ENCODE measurements at regions not wholly inside any gene's neighbourhood (a gene's known extent, or its start where the extent isn't known, plus 50 kb on each side); places are given as distances from the start of the nearest gene placed in this dataset.

DNA sequence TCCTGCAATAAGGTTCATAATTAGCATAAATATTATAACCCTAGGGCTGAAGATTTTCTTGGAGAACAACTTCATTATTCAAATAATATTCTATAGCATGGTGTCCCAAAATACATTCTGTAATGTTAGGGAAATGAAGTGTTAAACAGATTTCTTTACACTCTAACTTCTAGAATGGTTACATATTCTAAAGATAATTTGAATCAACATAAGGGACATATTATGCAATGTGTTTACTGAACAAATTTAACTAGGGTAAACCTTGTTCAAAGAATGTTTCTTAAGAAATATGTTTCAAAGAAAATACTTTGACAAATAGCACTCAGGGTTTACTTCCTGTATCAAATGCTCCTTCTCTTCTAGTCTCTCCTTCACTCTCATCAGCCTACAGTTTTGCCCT, 281.6 kb downstream of the SLC6A15 start:
- H3K4me2 ChIP-seq, result no peak overlapping the region
- no peak overlapping the region for H3K27ac ChIP-seq
- H3K4me1 Mint-ChIP-seq, result peaks cover 3% of the 10 kb centered on the region
- H3K79me2 ChIP-seq (ENCODE audit: low read depth), result no peaks in the 10 kb centered on the region
- H3K9ac ChIP-seq, result no peak overlapping the region
- H3K36me3 ChIP-seq, result no peaks in the 10 kb centered on the region
- no peaks in the 10 kb centered on the region for H3K4me1 ChIP-seq
- H3K27me3 ChIP-seq, result no peaks in the 10 kb centered on the region
- H3K36me3 Mint-ChIP-seq, result no peaks in the 10 kb centered on the region
- H3K9me3 Mint-ChIP-seq, result no peaks in the 10 kb centered on the region
- H3F3A ChIP-seq (ENCODE audit: low read depth), result no peaks in the 10 kb centered on the region
- no peak for DNase-seq (ENCODE audit: low spot score)
- H4K20me1 ChIP-seq (ENCODE audit: low read depth), result no peaks in the 10 kb centered on the region
- H3K4me3 Mint-ChIP-seq, result no peak overlapping the region
- H2AFZ ChIP-seq (replicated peaks), result no peak overlapping the region
- H3K27ac Mint-ChIP-seq, result no peak overlapping the region
- H3K27me3 Mint-ChIP-seq (ENCODE audit: insufficient read depth, low read depth), result peaks cover 7% of the 10 kb centered on the region
- no peak overlapping the region for H3K4me3 ChIP-seq
- H3K9me3 ChIP-seq (ENCODE audit: low read depth), result no peaks in the 10 kb centered on the region
- TF ChIP-seq, protein P1, sequence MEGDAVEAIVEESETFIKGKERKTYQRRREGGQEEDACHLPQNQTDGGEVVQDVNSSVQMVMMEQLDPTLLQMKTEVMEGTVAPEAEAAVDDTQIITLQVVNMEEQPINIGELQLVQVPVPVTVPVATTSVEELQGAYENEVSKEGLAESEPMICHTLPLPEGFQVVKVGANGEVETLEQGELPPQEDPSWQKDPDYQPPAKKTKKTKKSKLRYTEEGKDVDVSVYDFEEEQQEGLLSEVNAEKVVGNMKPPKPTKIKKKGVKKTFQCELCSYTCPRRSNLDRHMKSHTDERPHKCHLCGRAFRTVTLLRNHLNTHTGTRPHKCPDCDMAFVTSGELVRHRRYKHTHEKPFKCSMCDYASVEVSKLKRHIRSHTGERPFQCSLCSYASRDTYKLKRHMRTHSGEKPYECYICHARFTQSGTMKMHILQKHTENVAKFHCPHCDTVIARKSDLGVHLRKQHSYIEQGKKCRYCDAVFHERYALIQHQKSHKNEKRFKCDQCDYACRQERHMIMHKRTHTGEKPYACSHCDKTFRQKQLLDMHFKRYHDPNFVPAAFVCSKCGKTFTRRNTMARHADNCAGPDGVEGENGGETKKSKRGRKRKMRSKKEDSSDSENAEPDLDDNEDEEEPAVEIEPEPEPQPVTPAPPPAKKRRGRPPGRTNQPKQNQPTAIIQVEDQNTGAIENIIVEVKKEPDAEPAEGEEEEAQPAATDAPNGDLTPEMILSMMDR (IDR thresholded peaks at IDR 0.05), result no peak
- TF ChIP-seq EZH2 (IDR thresholded peaks at IDR 0.05) (no peak), EZH2phosphoT487 (IDR thresholded peaks at IDR 0.05) (no peak)

- H3K9me3 ChIP-seq (ENCODE audit: low read depth), result no peaks in the 10 kb centered on the region
- H2AFZ ChIP-seq (replicated peaks), result no peak overlapping the region
- no peaks in the 10 kb centered on the region for H3K27me3 ChIP-seq
- no peak overlapping the region for H3K4me3 ChIP-seq
- no peaks in the 10 kb centered on the region for H3K4me1 ChIP-seq
- TF ChIP-seq EZH2phosphoT487 (IDR thresholded peaks at IDR 0.05), result no peak
- TF ChIP-seq, protein P1 (IDR thresholded peaks at IDR 0.05), result no peak
- no peak for TF ChIP-seq EZH2 (IDR thresholded peaks at IDR 0.05)
- no peaks in the 10 kb centered on the region for H3F3A ChIP-seq (ENCODE audit: low read depth)
- no peaks in the 10 kb centered on the region for H4K20me1 ChIP-seq (ENCODE audit: low read depth)
- DNase-seq (ENCODE audit: low spot score), result no peak
- Mint-ChIP-seq H3K4me3 (no peak overlapping the region), H3K27ac (no peak overlapping the region), H3K9me3 (no peaks in the 10 kb centered on the region), H3K36me3 (no peaks in the 10 kb centered on the region), H3K27me3 (ENCODE audit: insufficient read depth, low read depth) (peaks cover 1% of the 10 kb centered on the region), H3K4me1 (peaks cover 3% of the 10 kb centered on the region)
- H3K79me2 ChIP-seq (ENCODE audit: low read depth), result no peaks in the 10 kb centered on the region
- no peak overlapping the region for H3K9ac ChIP-seq
- H3K27ac ChIP-seq, result no peak overlapping the region
- H3K4me2 ChIP-seq, result no peak overlapping the region
- H3K36me3 ChIP-seq, result no peaks in the 10 kb centered on the region
These were observed 285.0 kb downstream of the SLC6A15 start for GRCh38 chr12:84627593-84627992.

DNA sequence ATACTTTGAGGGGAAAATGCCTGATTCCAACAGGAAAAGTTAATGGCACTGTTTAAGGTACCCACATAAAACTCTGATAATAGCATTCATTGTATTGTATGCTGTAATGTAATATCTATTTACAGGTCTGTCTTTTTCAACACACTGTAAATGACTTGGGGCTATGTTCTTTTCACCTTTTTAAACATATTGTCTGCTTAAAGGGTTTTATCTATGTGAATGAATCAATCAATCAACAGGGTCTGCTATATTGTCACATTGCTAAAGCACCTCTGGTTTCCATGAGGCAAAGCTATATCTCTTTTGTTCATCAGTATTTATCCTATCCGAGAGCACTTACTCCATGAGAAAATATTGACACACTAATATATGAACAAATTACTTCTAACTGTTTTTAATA, 288.0 kb downstream of the SLC6A15 start:
- H3K27ac ChIP-seq, result no peak overlapping the region
- no peaks in the 10 kb centered on the region for H3K9me3 Mint-ChIP-seq
- no peak overlapping the region for H3K4me2 ChIP-seq
- peaks cover 6% of the 10 kb centered on the region for H3K4me1 ChIP-seq
- H3F3A ChIP-seq (ENCODE audit: low read depth), result no peaks in the 10 kb centered on the region
- no peaks in the 10 kb centered on the region for H3K9me3 ChIP-seq (ENCODE audit: low read depth)
- H3K79me2 ChIP-seq (ENCODE audit: low read depth), result no peaks in the 10 kb centered on the region
- H3K27ac Mint-ChIP-seq, result no peak overlapping the region
- H3K4me3 ChIP-seq, result no peak overlapping the region
- no peaks in the 10 kb centered on the region for H3K27me3 Mint-ChIP-seq (ENCODE audit: insufficient read depth, low read depth)
- H3K36me3 ChIP-seq, result no peaks in the 10 kb centered on the region
- no peak overlapping the region for H3K4me3 Mint-ChIP-seq
- DNase-seq (ENCODE audit: low spot score), result no peak
- H3K9ac ChIP-seq, result no peak overlapping the region
- H2AFZ ChIP-seq (replicated peaks), result no peak overlapping the region
- H3K36me3 Mint-ChIP-seq, result no peaks in the 10 kb centered on the region
- TF ChIP-seq, protein P1 (IDR thresholded peaks at IDR 0.05), result no peak
- no peak for TF ChIP-seq EZH2phosphoT487 (IDR thresholded peaks at IDR 0.05)
- TF ChIP-seq EZH2 (IDR thresholded peaks at IDR 0.05), result no peak
- no peaks in the 10 kb centered on the region for H3K27me3 ChIP-seq
- H3K4me1 Mint-ChIP-seq, result no peaks in the 10 kb centered on the region
- no peaks in the 10 kb centered on the region for H4K20me1 ChIP-seq (ENCODE audit: low read depth)

Measured in neural progenitor cell (in vitro differentiated cells).